GM12878 (cell line): ENCODE measurements at regions not wholly inside any gene's neighbourhood (a gene's known extent, or its start where the extent isn't known, plus 50 kb on each side); places are given as distances from the start of the nearest gene placed in this dataset.

Experiments used
- ATAC-seq: fragments of 200-7000 bp; cut with Tn5 transposase; 3 replicates; pipeline ENCODE4 v1.9.1; 2020; ENCODE audit warnings: mild to moderate bottlenecking, moderate library complexity
- BruUV-seq: library from RNA; stranded (reverse); fragments of 400-500 nt; replicated peaks from 2 replicates; lab custom pipeline; 2021; lab: Mats Ljungman, UMichigan
- CTCF ChIA-PET: fragments of 300-600 bp; sonication (Branson Sonifier 250); formaldehyde crosslinking; extraction: SDS; loops from one replicate; lab custom pipeline; 2021; ENCODE audit warnings: inconsistent platforms; lab: Yijun Ruan, JAX
- POLR2A ChIA-PET: fragments of 350-600 bp; formaldehyde crosslinking; extraction: SDS; loops from one replicate; lab custom pipeline; 2021; ENCODE audit warnings: inconsistent platforms; lab: Charles Lee
- RAD21 ChIA-PET: fragments of 300-600 bp; sonication (Branson Sonifier 250); formaldehyde crosslinking; loops from one replicate; lab custom pipeline; 2023; ENCODE audit warnings: antibody characterized with exemption; ENCODE audit not compliant: unreplicated experiment; lab: Charles Lee
- SMC1A ChIA-PET: fragments of 300-600 bp; sonication (Branson Sonifier 250); formaldehyde crosslinking; loops from one replicate; lab custom pipeline; 2023; ENCODE audit not compliant: unreplicated experiment, uncharacterized antibody; lab: Charles Lee
- DNase-seq: peaks from one replicate; pipeline ENCODE4 v3.0.0-alpha.2; 2011; ENCODE audit warnings: low read depth, low spot score
- FAIRE-seq: peaks from 3 replicates; lab custom pipeline; 2011; peaks lifted over from hg19 to GRCh38; lab: Jason Lieb, UNC
- H2AFZ ChIP-seq: 2 replicates; pipeline ENCODE4 v1.6.0; 2011; ENCODE audit warnings: low read depth, low read length, control low read depth; ENCODE audit not compliant: control insufficient read depth
- H3K27ac ChIP-seq: 2 replicates; pipeline ENCODE4 v1.5.1; 2011; ENCODE audit warnings: control low read depth; ENCODE audit not compliant: control insufficient read depth, insufficient read depth
- H3K27me3 ChIP-seq, 2 experiments: replicated peaks in 1 of 2; 2 replicates each; pipeline versions ENCODE4 v1.6.0 to v1.6.1; 2011; ENCODE audit warnings: low read length in 1 of 2; ENCODE audit not compliant: control insufficient read depth in 2 of 2, insufficient read depth in 2 of 2
- H3K36me3 ChIP-seq, 2 experiments: 2 replicates each; pipeline ENCODE4 v1.5.1; 2011; ENCODE audit warnings: low read length in 1 of 2; ENCODE audit not compliant: control insufficient read depth in 2 of 2, insufficient read depth in 2 of 2
- H3K4me1 ChIP-seq: 2 replicates; pipeline ENCODE4 v1.6.1; 2011; ENCODE audit warnings: mild to moderate bottlenecking, low read length, moderate library complexity, mixed read lengths; ENCODE audit not compliant: control insufficient read depth, insufficient read depth
- H3K4me2 ChIP-seq: 2 replicates; pipeline ENCODE4 v1.6.0; 2011; ENCODE audit warnings: control low read depth; ENCODE audit not compliant: control insufficient read depth, insufficient read depth
- H3K4me3 ChIP-seq: fragments of 200-600 bp; sonication (generic); 2 replicates; pipeline ENCODE4 v1.5.1; 2016
- H3K79me2 ChIP-seq: 2 replicates; pipeline ENCODE4 v1.6.0; 2011; ENCODE audit warnings: low read length; ENCODE audit not compliant: control insufficient read depth, insufficient read depth
- H3K9ac ChIP-seq: 2 replicates; pipeline ENCODE4 v1.8.0; 2011; ENCODE audit warnings: low read length, control low read depth, mixed read lengths; ENCODE audit not compliant: control insufficient read depth, insufficient read depth
- H3K9me3 ChIP-seq: replicated peaks from 3 replicates; pipeline ENCODE4 v1.5.1; 2011; ENCODE audit warnings: mild to moderate bottlenecking, low read length; ENCODE audit not compliant: control insufficient read depth, insufficient read depth
- H4K20me1 ChIP-seq: 2 replicates; pipeline ENCODE4 v1.6.0; 2011; ENCODE audit not compliant: control insufficient read depth, insufficient read depth
- ASH2L ChIP-seq: fragments of 300-600, 200-600 bp; sonication (generic); IDR thresholded peaks from 2 replicates; pipeline ENCODE4 v1.6.1; 2017; ENCODE audit warnings: low read depth, mild to moderate bottlenecking, borderline replicate concordance
- BMI1 ChIP-seq: fragments of 450-650 bp; IDR thresholded peaks from 2 replicates; pipeline ENCODE4 v1.6.1; 2016; ENCODE audit warnings: mild to moderate bottlenecking, moderate library complexity, borderline replicate concordance
- CREM ChIP-seq: IDR thresholded peaks from 2 replicates; pipeline ENCODE4 v1.6.1; 2014; ENCODE audit warnings: antibody characterized with exemption, low read depth
- FOXK2 ChIP-seq: fragments of 450-650 bp; IDR thresholded peaks from 2 replicates; pipeline ENCODE4 v1.6.1; 2017; ENCODE audit warnings: mild to moderate bottlenecking, moderate library complexity
- KAT2A ChIP-seq: conservative IDR thresholded peaks from 2 replicates; pipeline ENCODE4 v1.6.1; 2011; ENCODE audit warnings: low read depth, low read length; ENCODE audit not compliant: control insufficient read depth
- MEF2B ChIP-seq: fragments of 450-650 bp; IDR thresholded peaks from 2 replicates; pipeline ENCODE4 v1.6.1; 2018; ENCODE audit warnings: mild to moderate bottlenecking, moderate library complexity; ENCODE audit not compliant: partially characterized antibody, poor library complexity, severe bottlenecking
- PML ChIP-seq: IDR thresholded peaks from 2 replicates; pipeline ENCODE4 v1.6.1; 2012; ENCODE audit warnings: low read length, inconsistent platforms
- RAD21 ChIP-seq: IDR thresholded peaks from 2 replicates; pipeline ENCODE4 v1.6.1; 2011; ENCODE audit warnings: mild to moderate bottlenecking, low read depth, low read length, moderate library complexity; ENCODE audit not compliant: insufficient read depth
- RCOR1 ChIP-seq: conservative IDR thresholded peaks from 2 replicates; pipeline ENCODE4 v1.6.1; 2012; ENCODE audit warnings: low read depth, low read length, improper control_type of control experiment
- SUPT20H ChIP-seq: IDR thresholded peaks from 2 replicates; pipeline ENCODE4 v1.6.1; 2011; ENCODE audit warnings: low read depth, mild to moderate bottlenecking, low read length, moderate library complexity, borderline replicate concordance; ENCODE audit not compliant: control insufficient read depth
- TCF12 ChIP-seq: IDR thresholded peaks from 2 replicates; pipeline ENCODE4 v1.6.1; 2011; ENCODE audit warnings: low read depth, mild to moderate bottlenecking, low read length
- WGBS: methylation state at CpG from one replicate; pipeline ENCODE4 v1.1.6; 2016; ENCODE audit warnings: low lambda C conversion rate; ENCODE audit not compliant: insufficient replicate concordance, insufficient coverage; ENCODE audit errors: missing lambda C conversion rate; 5-methylcytosine and 5-hydroxymethylcytosine counted together
- in situ Hi-C: fragments of 300-500 bp; cut with MboI; formaldehyde crosslinking; loops from 9 replicates; pipeline ENCODE4 v1.14.3; 2018; ENCODE audit warnings: mixed read lengths
- intact Hi-C: fragments of 100-400 bp; cut with micrococcal nuclease; formaldehyde crosslinking; loops from one replicate; pipeline ENCODE4 v1.14.2; 2022; ENCODE audit not compliant: unreplicated experiment
- TF ChIP-seq, protein P1 (sequence below): fragments of 150-350 bp; IDR thresholded peaks from 2 replicates; pipeline ENCODE4 v1.6.1; 2016; ENCODE audit warnings: low read depth, low read length
- TF ChIP-seq, protein P2 (sequence below), 3 experiments: IDR thresholded peaks in 2 of 3; conservative IDR thresholded peaks in 1 of 3; 2 replicates each; pipeline ENCODE4 v1.5.1; 2011; ENCODE audit warnings: low read depth in 3 of 3, low read length in 3 of 3, mild to moderate bottlenecking in 3 of 3, control low read depth in 2 of 3, moderate library complexity in 2 of 3, inconsistent platforms in 1 of 3, mixed read lengths in 1 of 3; ENCODE audit not compliant: control insufficient read depth in 2 of 3, insufficient read depth in 1 of 3; ENCODE audit errors: extremely low read depth in 1 of 3

DNA sequence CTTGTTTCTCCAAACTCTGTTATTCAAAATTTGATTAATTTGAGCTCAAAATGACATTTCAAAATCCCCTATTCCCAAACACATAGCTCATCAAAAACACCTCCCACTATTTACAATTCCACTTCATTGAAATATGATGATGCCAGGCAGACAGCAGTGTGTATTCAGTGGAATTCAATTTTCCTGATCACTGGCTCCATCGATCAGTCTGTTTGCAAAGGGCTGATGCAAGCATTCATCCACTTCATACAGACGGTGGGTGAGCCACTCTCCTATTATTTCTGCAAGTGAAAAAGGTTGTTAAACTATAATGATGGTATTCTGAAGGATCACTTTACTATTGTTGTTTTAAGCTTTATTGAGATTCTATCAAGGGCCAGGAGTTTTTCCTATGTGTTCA is 90.7 kb downstream of the RTP4 start (continued):
- TF ChIP-seq MEF2B (no peak), ASH2L (no peak), KAT2A (no peak), BMI1 (no peak)

DNA sequence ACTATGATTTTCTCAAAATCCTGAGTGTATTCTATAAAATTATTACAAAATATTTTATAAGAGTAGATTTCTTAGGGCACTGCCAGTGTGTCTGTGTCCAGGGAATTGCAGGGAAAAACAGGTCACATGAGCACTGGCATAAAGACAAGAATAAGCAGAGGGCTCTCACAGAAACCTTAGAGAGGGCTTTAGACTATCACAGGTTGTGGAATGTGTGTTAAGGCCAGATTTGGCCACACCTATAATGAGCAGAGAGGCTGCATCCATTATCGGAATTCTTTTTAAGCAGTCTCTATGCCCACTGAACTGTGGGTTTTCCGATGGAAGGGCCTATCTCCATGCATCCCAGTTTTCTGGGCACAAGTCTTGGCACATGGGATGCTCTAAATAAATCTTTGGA is 90.2 kb downstream of the RTP4 start:
- no peak for FAIRE-seq
- SMC1A ChIA-PET = no interaction called here

More for the DNA sequence above, 90.2 kb downstream of the RTP4 start:
- CTCF ChIA-PET = no interaction called here
- Histone ChIP-seq H3K27me3 (no peaks in the 10 kb centered on the region; a peak in 1 of 4 replicates), H3K27ac (no peak overlapping the region), H3K9ac (no peak overlapping the region), H2AFZ (no peak overlapping the region), H3K79me2 (no peaks in the 10 kb centered on the region), H3K9me3 (no peaks in the 10 kb centered on the region), H3K4me2 (no peak overlapping the region), H3K4me3 (no peak overlapping the region), H3K36me3 (no peaks in the 10 kb centered on the region), H3K4me1 (no peaks in the 10 kb centered on the region), H4K20me1 (no peaks in the 10 kb centered on the region)
- POLR2A ChIA-PET = no interaction called here
- RAD21 ChIA-PET = no interaction called here
- intact Hi-C loops = no loop called here
- no TSS peak for BruUV-seq
- TF ChIP-seq, protein P1, sequence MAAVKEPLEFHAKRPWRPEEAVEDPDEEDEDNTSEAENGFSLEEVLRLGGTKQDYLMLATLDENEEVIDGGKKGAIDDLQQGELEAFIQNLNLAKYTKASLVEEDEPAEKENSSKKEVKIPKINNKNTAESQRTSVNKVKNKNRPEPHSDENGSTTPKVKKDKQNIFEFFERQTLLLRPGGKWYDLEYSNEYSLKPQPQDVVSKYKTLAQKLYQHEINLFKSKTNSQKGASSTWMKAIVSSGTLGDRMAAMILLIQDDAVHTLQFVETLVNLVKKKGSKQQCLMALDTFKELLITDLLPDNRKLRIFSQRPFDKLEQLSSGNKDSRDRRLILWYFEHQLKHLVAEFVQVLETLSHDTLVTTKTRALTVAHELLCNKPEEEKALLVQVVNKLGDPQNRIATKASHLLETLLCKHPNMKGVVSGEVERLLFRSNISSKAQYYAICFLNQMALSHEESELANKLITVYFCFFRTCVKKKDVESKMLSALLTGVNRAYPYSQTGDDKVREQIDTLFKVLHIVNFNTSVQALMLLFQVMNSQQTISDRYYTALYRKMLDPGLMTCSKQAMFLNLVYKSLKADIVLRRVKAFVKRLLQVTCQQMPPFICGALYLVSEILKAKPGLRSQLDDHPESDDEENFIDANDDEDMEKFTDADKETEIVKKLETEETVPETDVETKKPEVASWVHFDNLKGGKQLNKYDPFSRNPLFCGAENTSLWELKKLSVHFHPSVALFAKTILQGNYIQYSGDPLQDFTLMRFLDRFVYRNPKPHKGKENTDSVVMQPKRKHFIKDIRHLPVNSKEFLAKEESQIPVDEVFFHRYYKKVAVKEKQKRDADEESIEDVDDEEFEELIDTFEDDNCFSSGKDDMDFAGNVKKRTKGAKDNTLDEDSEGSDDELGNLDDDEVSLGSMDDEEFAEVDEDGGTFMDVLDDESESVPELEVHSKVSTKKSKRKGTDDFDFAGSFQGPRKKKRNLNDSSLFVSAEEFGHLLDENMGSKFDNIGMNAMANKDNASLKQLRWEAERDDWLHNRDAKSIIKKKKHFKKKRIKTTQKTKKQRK = no peak
- TF ChIP-seq FOXK2 (no peak), RAD21 (no peak), SUPT20H (no peak), CREM (no peak), RCOR1 (no peak), PML (no peak), TCF12 (no peak)
- TF ChIP-seq, protein P2, sequence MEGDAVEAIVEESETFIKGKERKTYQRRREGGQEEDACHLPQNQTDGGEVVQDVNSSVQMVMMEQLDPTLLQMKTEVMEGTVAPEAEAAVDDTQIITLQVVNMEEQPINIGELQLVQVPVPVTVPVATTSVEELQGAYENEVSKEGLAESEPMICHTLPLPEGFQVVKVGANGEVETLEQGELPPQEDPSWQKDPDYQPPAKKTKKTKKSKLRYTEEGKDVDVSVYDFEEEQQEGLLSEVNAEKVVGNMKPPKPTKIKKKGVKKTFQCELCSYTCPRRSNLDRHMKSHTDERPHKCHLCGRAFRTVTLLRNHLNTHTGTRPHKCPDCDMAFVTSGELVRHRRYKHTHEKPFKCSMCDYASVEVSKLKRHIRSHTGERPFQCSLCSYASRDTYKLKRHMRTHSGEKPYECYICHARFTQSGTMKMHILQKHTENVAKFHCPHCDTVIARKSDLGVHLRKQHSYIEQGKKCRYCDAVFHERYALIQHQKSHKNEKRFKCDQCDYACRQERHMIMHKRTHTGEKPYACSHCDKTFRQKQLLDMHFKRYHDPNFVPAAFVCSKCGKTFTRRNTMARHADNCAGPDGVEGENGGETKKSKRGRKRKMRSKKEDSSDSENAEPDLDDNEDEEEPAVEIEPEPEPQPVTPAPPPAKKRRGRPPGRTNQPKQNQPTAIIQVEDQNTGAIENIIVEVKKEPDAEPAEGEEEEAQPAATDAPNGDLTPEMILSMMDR (IDR thresholded peaks at IDR 0.05 in 2 of 3, conservative IDR thresholded peaks at IDR 0.05 in 1 of 3; ENCODE audit: control insufficient read depth in 2 of 3, extremely low read depth in 1 of 3, insufficient read depth in 1 of 3, low read depth in 3 of 3, low read length in 3 of 3) = no peak
- ATAC-seq (no peak), DNase-seq (no peak)
- in situ Hi-C loops = no loop called here
- WGBS = 49% methylated on average over 2 of the region's 2 CpGs
